ENCODE measurements at regions not wholly inside any gene's neighbourhood (a gene's known extent, or its start where the extent isn't known, plus 50 kb on each side); places are given as distances from the start of the nearest gene placed in this dataset.

DNA sequence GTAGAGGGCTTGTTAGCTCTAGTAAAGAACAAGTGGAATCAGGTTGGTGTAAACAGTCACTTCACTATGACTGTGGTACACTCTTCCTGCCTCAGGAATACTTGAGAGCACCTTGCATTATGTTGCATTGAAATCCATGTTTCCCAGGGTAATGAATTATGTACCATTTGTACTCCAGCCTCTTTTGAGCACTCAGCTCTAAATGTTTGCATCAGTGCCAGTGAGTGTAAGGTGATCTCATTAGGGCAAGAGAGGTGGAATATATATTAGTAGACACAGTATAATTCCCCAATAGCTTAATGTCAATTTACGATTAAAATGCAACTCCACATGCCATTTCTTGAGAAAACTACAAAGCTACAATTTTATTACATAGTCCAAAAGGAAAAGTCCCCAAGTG, 319.6 kb upstream of the POU3F2 start:
- no peaks in the 10 kb centered on the region for H3K9me3 ChIP-seq
- no peak for ATAC-seq
- no peak overlapping the region for H3K4me3 ChIP-seq
- intact Hi-C loops (cut with DNase I, micrococcal nuclease): no loop called here
- DNase-seq: no peak
- H3K4me1 ChIP-seq (ENCODE audit: low read depth): no peaks in the 10 kb centered on the region
- H3K36me3 ChIP-seq (ENCODE audit: low read depth): no peaks in the 10 kb centered on the region
- TF ChIP-seq, protein P1, sequence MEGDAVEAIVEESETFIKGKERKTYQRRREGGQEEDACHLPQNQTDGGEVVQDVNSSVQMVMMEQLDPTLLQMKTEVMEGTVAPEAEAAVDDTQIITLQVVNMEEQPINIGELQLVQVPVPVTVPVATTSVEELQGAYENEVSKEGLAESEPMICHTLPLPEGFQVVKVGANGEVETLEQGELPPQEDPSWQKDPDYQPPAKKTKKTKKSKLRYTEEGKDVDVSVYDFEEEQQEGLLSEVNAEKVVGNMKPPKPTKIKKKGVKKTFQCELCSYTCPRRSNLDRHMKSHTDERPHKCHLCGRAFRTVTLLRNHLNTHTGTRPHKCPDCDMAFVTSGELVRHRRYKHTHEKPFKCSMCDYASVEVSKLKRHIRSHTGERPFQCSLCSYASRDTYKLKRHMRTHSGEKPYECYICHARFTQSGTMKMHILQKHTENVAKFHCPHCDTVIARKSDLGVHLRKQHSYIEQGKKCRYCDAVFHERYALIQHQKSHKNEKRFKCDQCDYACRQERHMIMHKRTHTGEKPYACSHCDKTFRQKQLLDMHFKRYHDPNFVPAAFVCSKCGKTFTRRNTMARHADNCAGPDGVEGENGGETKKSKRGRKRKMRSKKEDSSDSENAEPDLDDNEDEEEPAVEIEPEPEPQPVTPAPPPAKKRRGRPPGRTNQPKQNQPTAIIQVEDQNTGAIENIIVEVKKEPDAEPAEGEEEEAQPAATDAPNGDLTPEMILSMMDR (IDR thresholded peaks at IDR 0.05): no peak

DNA sequence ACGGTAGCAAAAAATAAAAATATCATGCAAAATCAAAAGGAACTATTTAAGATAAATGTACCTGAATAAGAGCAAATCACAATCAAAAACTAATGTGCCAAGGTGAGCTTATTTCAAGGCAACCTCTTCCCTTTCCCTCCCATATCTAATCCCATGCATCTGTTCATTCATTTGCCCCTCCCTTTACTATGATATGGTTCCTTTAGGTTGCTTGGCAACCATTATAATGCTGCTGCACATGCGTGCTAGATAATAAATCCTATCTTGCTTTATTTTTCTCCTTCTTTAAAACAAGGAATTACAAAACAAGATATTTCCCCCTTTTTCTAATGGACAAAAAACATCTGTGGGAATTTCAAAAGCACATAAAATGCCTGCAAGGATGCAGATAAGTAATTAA, 318.2 kb upstream of the POU3F2 start:
- no peak for ATAC-seq
- Histone ChIP-seq H3K4me3 (no peak overlapping the region), H3K36me3 (ENCODE audit: low read depth) (no peaks in the 10 kb centered on the region), H3K9me3 (no peaks in the 10 kb centered on the region), H3K4me1 (ENCODE audit: low read depth) (no peaks in the 10 kb centered on the region)
- TF ChIP-seq, protein P1 (IDR thresholded peaks at IDR 0.05): no peak
- intact Hi-C loops (cut with DNase I, micrococcal nuclease): no loop called here
- DNase-seq: no peak

DNA sequence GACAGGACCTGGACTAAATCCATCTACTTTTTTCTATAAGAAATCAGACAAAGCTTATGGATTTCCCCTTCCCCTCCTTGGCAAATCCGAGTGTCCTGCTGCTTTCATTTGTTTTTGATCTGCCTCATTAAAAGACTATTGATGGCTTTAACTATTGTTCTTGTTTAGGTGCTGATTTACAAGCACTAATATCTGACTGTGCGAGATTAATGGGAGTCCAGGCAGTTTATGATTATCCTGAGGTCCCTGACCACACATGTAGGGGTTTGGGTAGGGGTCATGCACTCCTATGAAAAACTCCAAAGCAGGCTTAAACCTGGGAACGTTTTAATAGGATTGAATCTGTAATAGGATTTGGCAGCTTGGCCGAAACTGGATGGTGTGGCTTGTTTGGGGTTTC, 317.5 kb upstream of the POU3F2 start:
- Histone ChIP-seq H3K9me3 (no peaks in the 10 kb centered on the region), H3K36me3 (ENCODE audit: low read depth) (no peaks in the 10 kb centered on the region), H3K4me1 (ENCODE audit: low read depth) (no peaks in the 10 kb centered on the region), H3K4me3 (no peak overlapping the region)
- DNase-seq (no peak), ATAC-seq (no peak)
- TF ChIP-seq, protein P1 (IDR thresholded peaks at IDR 0.05): no peak
- intact Hi-C loops (cut with DNase I, micrococcal nuclease): no loop called here

DNA sequence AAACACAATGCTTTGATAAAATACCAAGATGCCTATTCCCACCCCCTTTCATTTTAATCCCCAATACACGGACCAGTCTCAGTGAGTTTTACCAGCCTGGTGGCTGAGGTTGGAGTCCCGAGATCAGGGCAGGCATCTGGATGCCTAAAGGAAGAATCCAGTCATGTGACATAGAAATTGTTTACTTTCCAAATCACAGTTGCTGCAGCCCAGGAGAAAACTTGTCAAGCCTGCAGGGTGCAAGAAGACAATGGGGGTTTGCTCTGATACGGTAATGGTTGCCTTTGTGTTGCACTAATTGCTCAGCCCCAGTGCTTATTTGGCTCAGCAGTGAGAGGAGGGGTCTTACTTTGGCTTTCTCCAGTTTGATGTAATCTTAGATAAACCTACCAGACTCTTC, 308.5 kb upstream of the POU3F2 start:
- DNase-seq: no peak
- no peaks in the 10 kb centered on the region for H3K4me1 ChIP-seq (ENCODE audit: low read depth)
- no peaks in the 10 kb centered on the region for H3K9me3 ChIP-seq
- H3K36me3 ChIP-seq (ENCODE audit: low read depth): no peaks in the 10 kb centered on the region
- H3K4me3 ChIP-seq: no peak overlapping the region
- ATAC-seq: no peak
- TF ChIP-seq, protein P1 (IDR thresholded peaks at IDR 0.05): no peak
- intact Hi-C loops (cut with DNase I, micrococcal nuclease): no loop called here

DNA sequence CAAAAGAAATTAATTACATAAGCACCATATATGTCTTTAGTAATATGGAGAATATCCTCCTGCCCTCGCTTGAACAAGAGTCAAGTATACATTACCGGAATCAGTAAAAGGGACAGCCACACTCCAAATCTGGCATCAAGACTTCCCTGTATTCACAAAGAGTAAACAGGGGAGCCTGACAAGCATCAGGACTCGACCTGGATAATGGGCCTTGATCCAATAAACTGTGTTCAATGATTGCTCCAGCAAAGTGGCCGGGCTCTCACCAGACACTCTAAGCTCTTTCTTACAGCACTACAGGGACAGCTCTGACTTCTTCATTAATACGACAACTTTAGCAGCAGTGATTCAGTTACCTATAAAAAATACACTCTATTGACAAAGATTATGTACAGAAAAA, 307.9 kb upstream of the POU3F2 start:
- no peak overlapping the region for H3K4me3 ChIP-seq
- ATAC-seq: no peak
- DNase-seq: no peak
- H3K4me1 ChIP-seq (ENCODE audit: low read depth): no peaks in the 10 kb centered on the region
- no peaks in the 10 kb centered on the region for H3K9me3 ChIP-seq
- TF ChIP-seq, protein P1 (IDR thresholded peaks at IDR 0.05): no peak
- intact Hi-C loops (cut with DNase I, micrococcal nuclease): no loop called here
- no peaks in the 10 kb centered on the region for H3K36me3 ChIP-seq (ENCODE audit: low read depth)

DNA sequence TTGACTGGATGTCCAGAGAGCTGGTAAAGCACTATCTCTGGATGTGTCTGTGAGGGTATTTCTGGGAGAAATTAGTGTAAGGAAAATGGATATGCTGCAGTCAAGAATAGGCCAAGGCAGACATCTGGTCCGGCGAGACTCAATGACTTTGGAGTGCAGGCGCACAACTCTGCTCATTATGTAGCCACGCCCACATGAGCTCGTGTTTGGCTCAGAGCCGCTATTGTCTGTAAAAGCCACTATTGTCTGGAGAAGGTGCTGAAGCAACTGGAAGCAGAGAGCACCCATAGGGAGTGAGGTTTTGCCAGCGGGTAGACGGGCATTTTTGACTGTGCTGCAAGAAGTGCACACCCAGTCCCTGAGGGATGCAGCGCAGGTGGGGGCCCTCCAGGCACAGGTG, 305.0 kb upstream of the POU3F2 start:
- no peak for DNase-seq
- TF ChIP-seq, protein P1 (IDR thresholded peaks at IDR 0.05): no peak

More for the DNA sequence above, 305.0 kb upstream of the POU3F2 start:
- ATAC-seq: no peak
- H3K4me3 ChIP-seq: no peak overlapping the region
- intact Hi-C loops (cut with DNase I, micrococcal nuclease): no loop called here
- H3K36me3 ChIP-seq (ENCODE audit: low read depth): no peaks in the 10 kb centered on the region
- no peaks in the 10 kb centered on the region for H3K4me1 ChIP-seq (ENCODE audit: low read depth)
- H3K9me3 ChIP-seq: no peaks in the 10 kb centered on the region
